Right renal pelvis (tissue), 4 donors: ENCODE measurements at regions not wholly inside any gene's neighbourhood (a gene's known extent, or its start where the extent isn't known, plus 50 kb on each side); places are given as distances from the start of the nearest gene placed in this dataset.

Experiments
- DNase-seq, 4 donors: peaks; one replicate each; pipeline ENCODE4 v3.0.0-alpha.2; 2013; ENCODE audit warnings: low read depth in 4 of 4, low spot score in 3 of 4, missing footprints in 1 of 4

DNA sequence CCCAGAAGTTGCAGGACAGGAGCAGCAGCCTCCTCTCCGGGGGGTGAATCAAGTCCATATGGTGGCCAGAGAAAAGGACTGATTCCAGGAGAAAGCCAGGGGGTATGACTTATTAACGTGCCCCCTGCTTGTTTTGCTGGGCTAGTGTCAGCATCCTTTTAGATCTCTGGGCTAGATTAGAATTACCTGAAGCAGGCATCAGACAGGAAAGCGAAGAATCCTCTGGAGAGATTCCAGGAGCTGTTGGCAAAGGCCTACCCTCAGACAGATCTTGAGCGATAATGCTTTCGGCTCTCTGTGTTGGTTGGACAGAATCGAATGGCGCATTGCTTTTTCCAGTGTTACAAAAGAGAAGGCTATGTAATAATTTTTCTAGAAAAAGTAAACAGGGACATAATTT is 164.0 kb upstream of the GLI3 start:
- DNase-seq, result no peak

DNA sequence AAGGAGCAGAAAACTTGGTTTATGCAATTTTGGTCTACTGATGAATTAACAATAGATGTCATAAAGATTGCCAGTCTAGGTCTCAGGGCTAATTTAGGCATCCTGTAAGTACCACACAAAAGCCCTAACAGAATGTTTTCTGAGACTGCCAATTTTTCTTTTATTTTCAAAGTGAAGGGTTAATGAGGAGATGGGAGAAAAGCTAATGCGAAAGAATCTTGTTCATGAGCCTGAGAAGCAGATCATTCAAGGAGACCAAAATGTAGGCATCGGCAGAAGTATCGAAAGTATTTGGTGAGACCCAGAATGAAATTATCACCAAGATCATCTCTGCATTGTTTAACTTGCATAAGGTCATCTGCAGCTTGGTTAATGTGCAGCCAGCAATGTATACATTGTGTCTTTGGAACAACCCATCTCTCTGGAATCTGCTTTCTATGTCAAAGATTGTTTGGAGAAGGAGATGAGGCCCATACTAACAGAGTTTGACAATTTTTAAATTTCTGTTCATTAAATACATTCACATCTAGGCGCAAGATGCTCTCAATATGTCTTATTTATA is 163.3 kb upstream of the GLI3 start:
- no peak for DNase-seq

DNA sequence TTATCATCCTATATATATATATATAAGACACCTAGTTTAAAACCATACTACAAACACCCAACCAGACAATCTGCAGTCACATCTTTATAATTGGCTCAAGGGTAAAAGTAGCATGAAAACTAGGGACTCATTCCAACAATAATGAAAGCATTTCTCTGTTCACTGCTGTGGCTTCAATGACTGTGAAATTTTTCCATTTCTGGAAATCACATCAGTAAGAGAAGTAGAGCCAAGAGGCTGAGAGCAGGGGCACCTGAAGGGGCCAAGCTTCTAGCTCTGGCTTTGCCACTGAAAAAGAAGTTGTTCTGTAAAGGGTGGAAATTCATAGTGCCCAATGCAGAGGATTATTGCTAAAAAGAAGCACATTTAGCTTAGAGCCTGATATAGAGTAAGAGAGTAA is 158.6 kb upstream of the GLI3 start:
- no peak for DNase-seq

DNA sequence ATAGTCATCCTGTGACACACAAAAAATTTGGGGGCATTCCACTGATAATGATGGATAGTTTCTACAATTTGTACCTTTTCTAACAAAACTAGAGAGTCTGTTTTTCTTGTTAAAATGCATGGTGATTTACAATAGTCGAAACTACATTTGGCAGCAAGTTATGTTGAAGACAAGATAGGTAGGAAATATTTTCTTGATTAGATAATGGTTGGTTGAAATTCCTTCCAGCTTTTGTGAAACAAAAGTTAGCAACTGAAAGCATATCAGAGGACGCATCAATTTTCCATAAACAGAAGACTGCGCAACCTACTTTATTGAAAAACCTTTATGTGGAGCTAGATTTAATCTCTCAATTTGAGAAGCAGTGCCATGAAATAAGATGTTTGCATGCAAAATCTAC is 155.8 kb upstream of the GLI3 start:
- DNase-seq, result no peak

DNA sequence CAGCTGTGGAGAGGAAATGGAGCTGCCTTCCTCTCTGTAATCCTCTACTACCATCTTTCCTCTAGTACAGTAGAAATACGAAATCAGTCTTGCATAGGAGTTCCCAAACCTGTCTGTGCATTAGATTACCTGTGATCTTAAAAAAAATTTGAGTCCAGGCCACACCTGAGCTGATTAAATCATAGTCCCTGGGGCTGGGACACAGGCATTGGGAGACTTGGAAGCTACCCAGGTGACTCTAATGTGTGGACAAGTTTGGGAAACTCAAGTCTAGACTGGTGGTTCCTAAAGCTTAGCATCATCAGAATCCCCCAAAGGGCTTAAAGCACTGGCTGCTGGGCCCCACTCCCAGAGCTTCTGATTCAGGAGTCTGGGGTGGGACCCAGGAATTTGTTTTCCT is 152.7 kb upstream of the GLI3 start:
- no peak for DNase-seq

DNA sequence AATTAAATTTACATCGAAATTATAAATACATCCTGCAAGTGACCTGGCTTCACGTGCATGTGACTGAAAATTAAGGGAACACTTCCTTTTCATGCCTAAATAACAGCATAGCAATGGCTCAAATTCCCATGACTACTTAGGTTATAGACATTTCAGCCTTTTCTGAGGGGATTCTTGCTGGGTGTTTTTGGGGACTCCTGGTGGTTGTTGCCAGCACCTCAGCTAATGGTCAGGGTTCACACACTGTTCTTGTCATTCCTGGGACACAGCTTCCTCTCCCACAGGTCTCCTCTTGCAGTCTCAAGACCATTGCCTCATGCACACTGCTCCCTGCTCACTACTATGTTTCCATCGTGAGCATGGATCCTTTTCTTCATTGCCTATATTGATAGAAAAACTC is 148.9 kb upstream of the GLI3 start:
- no peak for DNase-seq

DNA sequence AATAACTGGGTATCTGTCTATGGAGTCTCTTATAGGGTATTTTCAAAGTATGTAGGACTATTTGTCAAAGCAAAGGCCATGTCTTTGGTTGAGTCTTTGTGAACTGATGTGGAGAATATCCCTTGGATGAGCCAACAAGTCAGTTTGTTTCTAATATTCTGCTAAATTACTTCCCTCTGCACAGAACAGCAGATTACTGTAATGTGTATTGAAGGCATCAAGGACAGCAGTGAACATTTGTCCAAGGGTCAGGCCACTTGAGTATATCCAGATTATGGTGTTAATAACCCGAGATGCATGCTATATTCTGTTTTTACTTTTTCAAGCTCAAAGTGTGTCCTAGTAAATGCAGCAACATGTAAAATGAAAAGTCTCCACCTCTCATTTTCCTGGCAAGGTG is 144.2 kb upstream of the GLI3 start:
- no peak for DNase-seq

DNA sequence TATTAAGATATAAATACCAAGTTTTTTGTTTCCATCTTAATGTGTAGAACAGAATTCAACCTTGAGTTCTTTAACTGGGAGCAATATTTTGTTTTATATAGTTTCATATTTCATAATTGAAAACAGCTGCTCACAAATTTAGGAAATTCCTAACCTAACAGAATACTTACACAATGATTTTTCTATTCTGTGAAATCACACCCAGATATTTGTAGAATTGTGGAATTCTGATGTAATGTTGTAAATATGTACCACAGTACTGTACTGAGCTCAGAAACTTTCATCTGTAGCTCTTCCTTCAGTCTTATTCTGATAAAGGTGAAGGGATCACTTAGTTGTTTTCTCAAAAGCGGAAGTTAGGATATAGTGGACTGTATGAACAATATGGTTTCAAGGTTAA is 143.4 kb upstream of the GLI3 start:
- no peak for DNase-seq

DNA sequence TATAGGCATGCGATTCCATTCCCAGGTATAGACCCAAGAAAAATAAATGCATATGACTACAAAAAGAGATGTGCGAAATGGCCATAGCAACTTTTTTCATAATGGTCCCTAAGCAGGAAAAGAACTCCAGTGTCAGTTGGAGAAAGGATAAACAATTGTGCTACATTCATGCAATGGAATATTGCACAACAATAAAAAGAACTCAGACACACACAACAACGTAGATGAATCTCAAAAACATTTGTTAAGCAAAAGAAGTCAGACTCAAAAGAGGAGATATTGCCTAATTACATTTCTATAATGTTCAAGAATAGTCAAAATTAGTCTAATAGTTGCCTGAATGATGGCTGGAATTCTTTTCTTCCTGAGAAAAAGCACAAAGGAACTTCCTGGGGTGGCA is 141.1 kb upstream of the GLI3 start:
- DNase-seq, result no peak

DNA sequence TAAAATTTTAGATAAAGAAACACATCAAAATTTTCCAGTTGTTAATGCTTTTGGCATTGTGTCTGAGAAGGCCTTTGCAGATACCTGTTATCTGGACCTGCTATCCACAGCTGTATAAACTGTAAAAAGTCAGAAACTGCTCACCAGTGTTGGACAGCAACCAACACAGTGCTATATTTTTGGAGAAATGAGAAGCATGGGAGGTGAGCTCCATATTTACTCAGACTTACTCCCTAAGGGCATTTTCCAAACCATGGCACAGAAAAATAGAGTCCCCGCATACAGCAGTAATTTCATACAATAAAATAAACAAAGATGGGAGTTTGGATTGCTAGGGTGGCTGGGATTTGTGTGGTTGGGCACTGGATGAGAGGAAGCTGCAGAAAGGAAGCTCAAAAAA is 136.3 kb upstream of the GLI3 start:
- DNase-seq, result no peak

DNA sequence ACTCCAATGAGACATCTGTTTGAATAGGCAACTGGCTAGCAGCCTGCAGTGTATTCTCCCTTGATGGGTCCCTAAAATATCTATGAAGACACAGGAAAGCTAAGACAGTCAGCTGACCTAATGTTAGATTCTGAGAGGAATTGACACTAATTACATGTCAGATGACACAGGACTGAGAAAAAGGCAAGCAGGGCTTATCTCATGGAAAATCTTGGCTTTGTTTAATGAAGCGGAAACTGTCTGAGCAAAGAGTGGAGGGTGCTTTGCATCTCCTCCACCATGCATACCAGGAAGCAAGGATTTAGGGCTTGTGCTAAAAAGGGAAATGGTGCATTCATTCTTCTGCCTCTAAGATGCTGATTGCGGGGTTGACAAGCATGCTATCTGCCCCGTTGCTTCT is 135.5 kb upstream of the GLI3 start:
- no peak for DNase-seq

DNA sequence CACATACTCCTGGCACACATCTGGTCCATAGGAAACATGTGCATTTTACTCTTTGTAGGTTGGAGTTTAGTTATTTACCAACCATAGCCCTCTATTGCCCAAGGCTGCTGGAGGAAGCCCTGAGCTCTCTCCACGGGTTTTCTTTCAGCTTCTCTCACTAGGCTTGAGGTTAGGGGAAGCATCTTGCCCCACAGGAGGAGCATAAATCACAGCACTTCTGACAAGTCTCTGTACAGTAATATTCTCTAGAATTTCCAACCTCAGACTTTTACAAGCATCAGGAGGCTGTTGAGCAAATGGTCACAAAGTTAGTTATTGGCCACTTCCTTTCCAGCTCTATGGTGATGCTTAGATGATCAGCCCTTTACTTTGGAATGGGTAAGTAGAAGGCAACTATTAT is 122.9 kb upstream of the GLI3 start:
- no peak for DNase-seq

DNA sequence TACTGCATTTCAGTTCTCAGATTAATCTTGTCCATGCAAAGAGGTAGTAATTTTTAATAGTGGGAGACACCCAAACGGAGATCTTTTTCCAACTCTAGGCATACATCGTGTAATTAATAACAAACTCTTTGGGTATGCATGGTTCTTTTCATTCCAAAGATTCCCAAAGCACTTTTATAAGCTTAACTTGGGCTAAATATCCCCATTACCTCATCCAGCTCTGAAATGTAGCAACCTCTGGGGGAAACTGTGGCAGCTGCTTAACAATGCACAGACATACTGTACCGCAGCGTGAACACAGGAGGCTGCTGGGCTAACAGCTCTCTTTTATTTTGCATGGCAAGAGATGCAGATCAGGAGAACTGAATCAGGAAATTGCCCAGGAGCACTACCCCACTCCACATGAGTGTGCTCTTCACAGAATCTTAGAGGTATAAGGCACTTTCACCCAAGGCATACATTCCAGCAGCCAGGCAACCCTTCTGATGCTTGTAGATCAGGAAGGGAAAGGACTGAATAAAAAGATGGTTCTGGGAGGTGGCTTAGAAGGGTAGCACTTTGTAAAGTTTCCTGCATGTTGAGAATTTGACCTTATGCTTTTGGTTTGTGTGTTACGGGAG is 114.4 kb upstream of the GLI3 start:
- DNase-seq, result no peak

DNA sequence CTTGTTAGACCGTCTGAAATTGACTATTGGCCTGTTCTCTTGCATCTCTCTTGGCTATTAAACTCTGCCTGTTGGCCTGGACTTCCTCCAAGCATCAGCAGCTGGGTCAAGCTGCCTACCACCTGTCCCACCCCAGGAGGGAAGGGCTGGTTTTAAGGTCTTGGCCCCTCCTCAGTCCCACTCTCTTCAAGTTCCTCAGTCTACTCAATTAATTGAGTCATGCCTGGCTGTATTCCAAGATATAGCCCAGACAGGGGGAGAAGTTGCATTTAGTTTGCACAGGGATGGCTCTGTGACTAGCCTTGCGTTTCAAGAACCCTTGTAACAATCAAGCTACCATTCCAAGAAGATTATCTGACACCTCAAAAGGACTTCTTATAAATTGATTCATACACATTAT is 113.8 kb upstream of the GLI3 start:
- DNase-seq, result no peak

DNA sequence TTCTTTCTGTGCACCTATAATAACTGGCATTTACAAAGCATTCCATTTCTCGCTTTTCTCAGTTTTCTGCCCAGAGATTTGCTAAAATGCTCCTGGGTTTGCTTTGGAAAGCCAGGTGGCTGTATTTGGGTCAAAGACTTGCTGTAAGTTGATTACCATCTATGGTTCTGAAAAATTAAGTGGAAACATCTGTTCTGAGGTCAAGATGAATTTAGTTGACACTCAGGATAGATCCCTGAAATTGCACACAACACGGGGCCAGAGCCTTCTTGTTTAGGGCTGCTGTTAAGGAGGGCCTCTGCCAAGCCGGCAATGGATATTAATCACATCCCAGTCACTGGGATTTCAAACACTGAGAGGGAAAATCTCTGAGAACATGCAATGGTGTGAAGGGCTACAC is 111.6 kb upstream of the GLI3 start:
- no peak for DNase-seq

DNA sequence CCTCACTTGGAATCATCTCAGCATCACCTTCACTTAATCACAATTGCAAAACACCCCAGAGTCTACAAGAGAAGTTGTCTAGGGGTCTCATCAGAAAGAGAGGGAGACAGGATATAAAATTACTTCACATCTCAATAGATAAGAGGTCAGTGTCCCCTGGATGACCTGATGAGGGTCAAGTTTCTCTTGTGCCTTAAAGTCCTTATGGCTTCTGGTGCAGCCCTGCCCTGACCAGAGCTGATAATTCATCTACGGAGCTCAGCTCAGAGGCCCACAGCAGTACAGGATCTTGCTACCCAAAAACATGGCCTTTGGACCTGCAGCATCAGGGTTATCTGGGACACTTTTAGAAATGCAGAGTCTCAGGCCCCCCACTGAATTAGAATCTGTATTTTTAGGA is 111.1 kb upstream of the GLI3 start:
- no peak for DNase-seq

DNA sequence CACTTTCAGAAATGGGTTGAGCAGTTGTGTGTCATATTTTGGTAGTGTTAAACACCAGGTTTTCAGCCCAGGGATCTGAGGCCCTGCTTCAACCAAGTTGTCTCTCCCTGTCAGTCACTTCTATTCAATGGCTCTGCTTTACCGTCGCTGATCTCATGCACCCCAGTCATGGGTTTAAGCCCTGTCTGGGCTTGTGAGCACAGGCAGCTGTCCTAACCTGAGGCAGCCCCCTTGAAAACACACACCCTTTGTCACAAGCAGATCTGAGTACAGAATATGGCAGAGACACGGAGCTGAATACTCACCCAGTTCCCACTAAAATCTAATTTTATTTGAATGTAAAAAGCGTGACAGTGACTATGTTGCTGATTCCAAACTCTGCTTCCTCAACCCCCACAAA is 110.6 kb upstream of the GLI3 start:
- no peak for DNase-seq

DNA sequence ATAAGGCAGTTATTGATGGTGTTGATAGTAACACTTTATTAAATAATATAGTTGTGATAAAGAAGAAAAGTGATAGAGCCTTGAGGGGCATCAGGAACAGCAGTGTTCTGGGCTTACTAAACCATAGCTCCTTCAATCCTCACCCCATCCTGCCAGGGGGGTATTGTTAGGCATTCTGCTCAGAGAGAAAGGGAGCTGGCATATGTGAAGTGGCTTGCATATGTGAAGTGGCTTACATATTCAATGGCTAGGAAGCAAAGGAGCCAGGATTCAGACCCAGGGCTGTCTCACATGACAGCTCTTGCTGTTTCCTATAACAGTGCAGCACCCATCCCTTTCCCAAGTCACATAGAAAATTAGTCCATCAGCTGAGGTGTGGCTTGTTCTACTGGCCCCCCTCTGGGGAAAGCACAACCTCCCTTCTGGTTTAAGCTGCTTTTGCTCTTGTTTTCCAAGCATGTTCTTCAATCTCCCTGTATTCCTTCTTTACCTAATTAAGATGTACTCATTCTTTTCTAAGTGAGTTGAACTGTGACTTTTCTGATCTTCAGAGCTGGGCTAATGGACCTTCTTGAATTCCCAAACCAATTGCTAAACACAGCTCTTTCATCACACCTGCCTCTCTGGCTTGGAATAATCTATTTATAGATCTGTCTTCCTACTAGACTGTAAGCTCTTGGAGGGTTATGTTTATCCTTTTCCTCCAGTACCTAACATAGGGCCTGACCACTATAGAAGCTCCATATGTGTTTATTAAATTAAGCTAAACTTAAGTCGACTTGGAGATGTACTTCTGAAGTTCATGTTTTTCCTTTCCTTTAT is 108.7 kb upstream of the GLI3 start:
- no peak for DNase-seq

DNA sequence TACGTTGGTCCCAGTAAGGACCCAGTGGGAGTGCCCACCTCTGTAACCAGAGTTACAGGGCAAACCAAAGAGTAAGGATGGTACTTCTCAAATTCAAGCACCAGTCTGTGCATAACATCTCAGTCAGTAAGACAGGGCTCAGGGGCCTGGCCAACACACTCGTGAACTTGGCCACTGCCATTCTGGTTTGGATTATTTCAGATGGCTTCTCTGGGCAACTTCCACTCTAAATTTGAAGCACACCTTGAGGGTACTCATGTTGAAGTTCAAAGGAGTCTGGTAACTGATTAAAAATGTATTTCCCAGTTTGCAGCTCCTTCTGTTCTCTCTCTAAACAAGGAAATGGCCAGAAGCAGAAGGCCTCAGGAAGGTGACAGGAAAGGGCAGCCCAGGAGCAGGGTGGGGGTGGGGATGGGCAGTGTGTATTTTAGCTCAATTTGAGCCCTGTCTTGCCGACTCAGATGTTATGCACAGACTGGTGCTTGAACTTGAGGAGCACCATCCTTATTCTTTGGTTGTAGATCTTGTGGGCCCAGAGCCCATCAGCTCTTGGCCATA is 107.3 kb upstream of the GLI3 start:
- no peak for DNase-seq

DNA sequence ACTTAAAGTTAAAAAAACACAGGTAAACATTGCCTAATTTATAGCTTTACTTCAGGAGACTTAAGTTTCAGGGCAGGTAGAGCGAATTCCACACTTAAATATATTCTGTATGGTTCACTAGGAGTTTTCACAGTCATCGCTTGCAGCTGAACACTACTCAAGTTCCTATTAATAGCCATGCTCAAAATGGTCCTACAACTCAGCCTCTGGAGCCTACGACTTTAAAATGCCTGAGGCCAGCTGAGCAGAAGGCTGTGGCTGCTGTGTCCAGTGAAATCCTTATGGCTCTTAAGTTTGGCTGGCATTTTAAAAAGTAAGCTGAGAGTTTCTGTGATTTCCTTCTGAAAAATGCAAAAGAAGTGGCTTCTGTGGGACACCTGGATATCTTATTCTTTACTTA is 105.4 kb upstream of the GLI3 start:
- no peak for DNase-seq

DNA sequence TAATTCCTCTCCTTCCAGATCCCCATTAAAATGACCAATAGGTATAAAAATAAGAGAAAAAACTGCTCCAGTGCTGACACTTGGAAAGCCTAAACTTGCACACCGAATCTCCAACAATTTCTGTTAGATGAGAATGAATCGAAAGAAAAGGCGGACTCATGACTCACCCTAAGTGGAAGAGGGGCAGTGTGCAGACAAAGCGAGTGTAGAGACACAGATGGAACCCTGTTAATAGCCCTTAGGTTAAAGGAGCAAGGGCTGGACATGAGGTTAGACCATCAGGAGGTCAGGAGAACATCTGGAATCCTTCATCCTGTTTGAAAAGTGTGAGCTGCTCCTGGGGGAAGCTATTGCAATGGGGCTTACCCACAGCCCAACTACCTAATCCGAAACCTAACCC is 103.4 kb upstream of the GLI3 start:
- peak in 1 of 4 donors; percentile 16 for DNase-seq

DNA sequence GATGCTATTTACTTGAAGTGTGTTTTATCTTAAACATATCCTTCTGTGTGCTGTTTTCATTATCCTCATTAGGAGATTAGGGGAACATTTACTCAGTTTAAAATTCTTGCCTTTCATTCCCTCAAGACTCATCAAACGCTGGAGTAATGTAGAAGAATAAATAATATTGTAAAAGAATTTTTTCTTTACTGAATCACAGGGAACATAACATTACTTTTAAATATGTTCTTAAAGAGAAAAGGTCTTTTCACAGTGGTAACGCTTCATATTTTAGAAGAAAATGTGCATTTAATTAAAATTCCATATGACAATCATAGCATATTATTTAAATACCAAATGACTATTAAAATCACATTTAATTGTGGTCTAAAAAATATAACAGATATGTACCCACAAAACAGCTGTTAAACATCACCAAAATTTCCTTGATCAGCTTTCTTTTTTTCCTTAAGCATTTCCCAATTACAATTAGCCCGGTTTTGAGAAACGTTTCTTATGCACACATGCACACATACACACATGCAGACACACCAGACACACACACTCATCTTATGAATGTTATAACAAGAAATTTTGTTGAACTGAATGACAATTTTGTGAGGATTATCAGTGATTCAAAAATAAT is 102.0 kb upstream of the GLI3 start:
- DNase-seq, result no peak
